ENCODE measurements at regions not wholly inside any gene's neighbourhood (a gene's known extent, or its start where the extent isn't known, plus 50 kb on each side); places are given as distances from the start of the nearest gene placed in this dataset.
"Not testable (repeated sequence)": the region's sequence is repeated elsewhere in the genome, so short reads cannot be mapped to it uniquely, and the experiment has no call there.

GRCh38 chr5:165028356-165028755 lies 1522.9 kb downstream of the MAT2B start:
- no peak overlapping the region for H3K4me3 ChIP-seq (ENCODE audit: low read depth, low read length)
- TF ChIP-seq CTCF (IDR thresholded peaks at IDR 0.05; ENCODE audit: control insufficient read depth, extremely low read depth, insufficient read depth) = no peak
- DNase-seq (ENCODE audit: low read depth) = peak; percentile 76

- peak; percentile 77 for DNase-seq (ENCODE audit: low read depth)
- peak; percentile 92 for TF ChIP-seq CTCF (IDR thresholded peaks at IDR 0.05; ENCODE audit: control insufficient read depth, extremely low read depth, insufficient read depth)
- no peak overlapping the region for H3K4me3 ChIP-seq (ENCODE audit: low read depth, low read length)
Observed at GRCh38 chr5:165029099-165029870, 1523.9 kb downstream of the MAT2B start.

- DNase-seq (ENCODE audit: low read depth) = no peak
- H3K4me3 ChIP-seq (ENCODE audit: low read depth, low read length) = no peak overlapping the region
- TF ChIP-seq CTCF (IDR thresholded peaks at IDR 0.05; ENCODE audit: control insufficient read depth, extremely low read depth, insufficient read depth) = no peak
Observed at GRCh38 chr5:165030971-165031370, 1525.6 kb downstream of the MAT2B start.

- TF ChIP-seq CTCF (IDR thresholded peaks at IDR 0.05; ENCODE audit: control insufficient read depth, extremely low read depth, insufficient read depth) = no peak
- DNase-seq (ENCODE audit: low read depth) = no peak
- no peak overlapping the region for H3K4me3 ChIP-seq (ENCODE audit: low read depth, low read length)
Observed at GRCh38 chr5:165031371-165031770, 1526.0 kb downstream of the MAT2B start.

- H3K4me3 ChIP-seq (ENCODE audit: low read depth, low read length) = no peak overlapping the region
- no peak for TF ChIP-seq CTCF (IDR thresholded peaks at IDR 0.05; ENCODE audit: control insufficient read depth, extremely low read depth, insufficient read depth)
- DNase-seq (ENCODE audit: low read depth) = no peak
Observed at GRCh38 chr5:165035520-165035919, 1530.1 kb downstream of the MAT2B start.

- no peak for DNase-seq (ENCODE audit: low read depth)
- no peak overlapping the region for H3K4me3 ChIP-seq (ENCODE audit: low read depth, low read length)
- TF ChIP-seq CTCF (IDR thresholded peaks at IDR 0.05; ENCODE audit: control insufficient read depth, extremely low read depth, insufficient read depth) = no peak
Observed at GRCh38 chr5:165039748-165040147, 1534.3 kb downstream of the MAT2B start.

- not testable (repeated sequence) for H3K4me3 ChIP-seq (ENCODE audit: low read depth, low read length); DNase-seq (ENCODE audit: low read depth)
Observed at GRCh38 chr5:165045941-165046340, 1540.5 kb downstream of the MAT2B start.

Data from LNCaP clone FGC (cell line).